ENCODE measurements at regions not wholly inside any gene's neighbourhood (a gene's known extent, or its start where the extent isn't known, plus 50 kb on each side); places are given as distances from the start of the nearest gene placed in this dataset.

- ChIA-PET POLR2A (no interaction called here), CTCF (ENCODE audit: low intra/inter-chr PET ratio, low total read pairs) (no interaction called here)
- no peaks in the 10 kb centered on the region for H3K4me1 ChIP-seq (ENCODE audit: insufficient read depth, low read length)
- H3K27me3 ChIP-seq (ENCODE audit: control insufficient read depth in 1 of 2, insufficient read depth in 2 of 2, low read length in 2 of 2), result no peaks in the 10 kb centered on the region
- DNase-seq (ENCODE audit: low spot score), result no peak
- no peak overlapping the region for H3K4me3 ChIP-seq (replicated peaks in 1 of 3; ENCODE audit: insufficient read depth in 1 of 3, low read depth in 2 of 3, low read length in 3 of 3)
- no peak for ATAC-seq
- intact Hi-C loops (cut with micrococcal nuclease; ENCODE audit: unreplicated experiment) (no loop called here), in situ Hi-C loops (cut with HindIII; ENCODE audit: extremely low pct_ligation_motif_present, low pct_unique_long_range_greater_than_20kb) (no loop called here)
- no peak for FAIRE-seq
- no peaks in the 10 kb centered on the region for H3K36me3 ChIP-seq (replicated peaks in 1 of 2; ENCODE audit: control insufficient read depth in 1 of 2, insufficient read depth in 2 of 2, low read length in 2 of 2)
- no peak overlapping the region for H2AFZ ChIP-seq (ENCODE audit: low read length)
- H4K20me1 ChIP-seq (ENCODE audit: insufficient read depth, low read length), result no peaks in the 10 kb centered on the region
- WGBS (ENCODE audit: low lambda C conversion rate), result 48% methylated on average over 2 of the region's 2 CpGs
- no TSS peak for BruUV-seq (replicated peaks)
- TF ChIP-seq NFYB (CRISPR knock-in tag; IDR thresholded peaks at IDR 0.05) (no peak), XRCC5 (optimal IDR thresholded peaks at IDR 0.05; ENCODE audit: low read length) (no peak), RFXANK (CRISPR knock-in tag; IDR thresholded peaks at IDR 0.05) (no peak)
- no peak overlapping the region for H3K4me2 ChIP-seq (ENCODE audit: low read depth, low read length)
- H3K9ac ChIP-seq (ENCODE audit: insufficient read depth, low read depth, low read length), result no peak overlapping the region
- no peak overlapping the region for H3K27ac ChIP-seq (ENCODE audit: extremely low read length, insufficient read depth, low read length)
- no peaks in the 10 kb centered on the region for H3K79me2 ChIP-seq (ENCODE audit: insufficient read depth, low read length)
- peaks cover 48% of the 10 kb centered on the region; the same call in 1 of the 2 replicates for H3K9me3 ChIP-seq (ENCODE audit: low read length)
These were observed 205.4 kb upstream of the CXorf51B start for GRCh38 chrX:146604196-146604595.

GRCh38 chrX:146614663-146615478, 194.7 kb upstream of the CXorf51B start:
- 43% methylated on average over 16 of the region's 17 CpGs for WGBS (ENCODE audit: low lambda C conversion rate)
- intact Hi-C loops (cut with micrococcal nuclease; ENCODE audit: unreplicated experiment), result no loop called here
- no peak for TF ChIP-seq ZNF546 (CRISPR knock-in tag; conservative IDR thresholded peaks at IDR 0.05)
- no peak for TF ChIP-seq SIX1 (CRISPR knock-in tag; IDR thresholded peaks at IDR 0.05; ENCODE audit: borderline replicate concordance)
- no peak for TF ChIP-seq ZNF180 (CRISPR knock-in tag; IDR thresholded peaks at IDR 0.05; ENCODE audit: borderline replicate concordance, low read depth)
- no peak for TF ChIP-seq XBP1 (CRISPR knock-in tag; IDR thresholded peaks at IDR 0.05)
- TF ChIP-seq ZNF878 (CRISPR knock-in tag; IDR thresholded peaks at IDR 0.05), result no peak
- TF ChIP-seq EP300 (IDR thresholded peaks at IDR 0.05; ENCODE audit: low read depth in 2 of 2, low read length in 2 of 2), result no peak
- TF ChIP-seq EP300 (CRISPR knock-in tag; IDR thresholded peaks at IDR 0.05; ENCODE audit: borderline replicate concordance), result no peak
- no peak for TF ChIP-seq TRIM24 (CRISPR knock-in tag; IDR thresholded peaks at IDR 0.05)
- TF ChIP-seq SIN3A (IDR thresholded peaks at IDR 0.05; ENCODE audit: borderline replicate concordance, low read depth, low read length), result no peak
- TF ChIP-seq FOXP1 (IDR thresholded peaks at IDR 0.05), result no peak
- TF ChIP-seq FOXP1 (CRISPR knock-in tag; IDR thresholded peaks at IDR 0.05), result no peak
- no peak for TF ChIP-seq FOXP4 (CRISPR knock-in tag; IDR thresholded peaks at IDR 0.05)
- no peak for TF ChIP-seq ZNF777 (CRISPR knock-in tag; IDR thresholded peaks at IDR 0.05)
- TF ChIP-seq EED (CRISPR knock-in tag; IDR thresholded peaks at IDR 0.05), result no peak
- no peak for TF ChIP-seq KLF6 (CRISPR knock-in tag; IDR thresholded peaks at IDR 0.05)
- TF ChIP-seq HDAC6 (IDR thresholded peaks at IDR 0.05; ENCODE audit: low read depth, low read length), result no peak

More at GRCh38 chrX:146614663-146615478, 194.7 kb upstream of the CXorf51B start:
- Histone ChIP-seq H2AFZ (ENCODE audit: low read length) (no peak overlapping the region), H3K9me3 (ENCODE audit: low read length) (peaks cover 53% of the 10 kb centered on the region), H3K9ac (ENCODE audit: insufficient read depth, low read depth, low read length) (no peak overlapping the region), H3K79me2 (ENCODE audit: insufficient read depth, low read length) (no peaks in the 10 kb centered on the region), H4K20me1 (ENCODE audit: insufficient read depth, low read length) (no peaks in the 10 kb centered on the region), H3K36me3 (replicated peaks in 1 of 2; ENCODE audit: control insufficient read depth in 1 of 2, insufficient read depth in 2 of 2, low read length in 2 of 2) (no peaks in the 10 kb centered on the region), H3K27me3 (ENCODE audit: control insufficient read depth in 1 of 2, insufficient read depth in 2 of 2, low read length in 2 of 2) (no peaks in the 10 kb centered on the region), H3K4me2 (ENCODE audit: low read depth, low read length) (no peak overlapping the region), H3K4me3 (replicated peaks in 1 of 3; ENCODE audit: insufficient read depth in 1 of 3, low read depth in 2 of 3, low read length in 3 of 3) (no peak overlapping the region), H3K4me1 (ENCODE audit: insufficient read depth, low read length) (no peaks in the 10 kb centered on the region), H3K27ac (ENCODE audit: extremely low read length, insufficient read depth, low read length) (no peak overlapping the region)
- ChIA-PET POLR2A (no interaction called here), CTCF (ENCODE audit: low intra/inter-chr PET ratio, low total read pairs) (no interaction called here)
- ATAC-seq (no peak), FAIRE-seq (no peak), DNase-seq (ENCODE audit: low spot score) (no peak)
- no TSS peak for BruUV-seq (replicated peaks)
- in situ Hi-C loops (cut with HindIII; ENCODE audit: extremely low pct_ligation_motif_present, low pct_unique_long_range_greater_than_20kb), result no loop called here

Measured in HepG2 (cell line).